Mesodermal cell (in vitro differentiated cells): ENCODE measurements at regions not wholly inside any gene's neighbourhood (a gene's known extent, or its start where the extent isn't known, plus 50 kb on each side); places are given as distances from the start of the nearest gene placed in this dataset.

Experiments
- H3K27ac ChIP-seq: 2 replicates; pipeline ENCODE4 v1.7.0; 2013; ENCODE audit warnings: mild to moderate bottlenecking, low read depth, low read length, moderate library complexity; ENCODE audit not compliant: severe bottlenecking
- H3K36me3 ChIP-seq: 2 replicates; pipeline ENCODE4 v1.7.1; 2013; ENCODE audit warnings: mild to moderate bottlenecking, low read length, moderate library complexity; ENCODE audit not compliant: control insufficient read depth, insufficient read depth
- H3K4me1 ChIP-seq: one replicate; pipeline ENCODE4 v1.7.1; 2013; ENCODE audit warnings: mild to moderate bottlenecking, low read length; ENCODE audit not compliant: insufficient read depth, control insufficient read depth, poor library complexity, severe bottlenecking
- H3K4me3 ChIP-seq: 2 replicates; pipeline ENCODE4 v1.7.0; 2013; ENCODE audit warnings: low read length, control low read depth, mild to moderate bottlenecking; ENCODE audit not compliant: insufficient read depth, poor library complexity, severe bottlenecking; ENCODE audit errors: extremely low read depth
- H3K9me3 ChIP-seq: 2 replicates; pipeline ENCODE4 v1.7.1; 2013; ENCODE audit warnings: mild to moderate bottlenecking, low read length, moderate library complexity; ENCODE audit not compliant: control insufficient read depth
- WGBS, 2 experiments: methylation state at CpG; one replicate each; pipeline ENCODE4 v1.1.5; 2013; ENCODE audit warnings: missing lambda C conversion rate in 2 of 2; ENCODE audit not compliant: insufficient coverage in 2 of 2; 5-methylcytosine and 5-hydroxymethylcytosine counted together

GRCh38 chr7:46660402-46660980 is 739.4 kb upstream of the IGFBP3 start:
- Histone ChIP-seq H3K36me3 (no peaks in the 10 kb centered on the region), H3K4me1 (no peaks in the 10 kb centered on the region), H3K9me3 (no peaks in the 10 kb centered on the region), H3K27ac (no peak overlapping the region), H3K4me3 (no peak overlapping the region)
- 80% methylated on average over 1 of the region's 2 CpGs; no CpG with 5 or more reads in 1 of the 2 experiments for WGBS, 2 experiments

- H3K4me1 ChIP-seq, result no peaks in the 10 kb centered on the region
- no peaks in the 10 kb centered on the region for H3K9me3 ChIP-seq
- no peaks in the 10 kb centered on the region for H3K36me3 ChIP-seq
- H3K4me3 ChIP-seq, result no peak overlapping the region
- 86 to 100% methylated on average over 1 of the region's 1 CpG for WGBS, 2 experiments
- H3K27ac ChIP-seq, result no peak overlapping the region
These were observed 737.2 kb upstream of the IGFBP3 start for GRCh38 chr7:46658281-46658680.

- H3K36me3 ChIP-seq, result no peaks in the 10 kb centered on the region
- WGBS, 2 experiments, result no CpG with 5 or more reads among the region's 1 CpG
- no peak overlapping the region for H3K27ac ChIP-seq
- no peak overlapping the region for H3K4me3 ChIP-seq
- no peaks in the 10 kb centered on the region for H3K9me3 ChIP-seq
- H3K4me1 ChIP-seq, result no peaks in the 10 kb centered on the region
These were observed 733.7 kb upstream of the IGFBP3 start for GRCh38 chr7:46654546-46655443.

- Histone ChIP-seq H3K4me1 (no peaks in the 10 kb centered on the region), H3K4me3 (no peak overlapping the region), H3K27ac (no peak overlapping the region), H3K9me3 (no peaks in the 10 kb centered on the region), H3K36me3 (no peaks in the 10 kb centered on the region)
- 88 to 100% methylated on average over 1 of the region's 2 CpGs for WGBS, 2 experiments
These were observed 732.8 kb upstream of the IGFBP3 start for GRCh38 chr7:46653848-46654247.

- Histone ChIP-seq H3K9me3 (no peaks in the 10 kb centered on the region), H3K36me3 (no peaks in the 10 kb centered on the region), H3K27ac (no peak overlapping the region), H3K4me3 (no peak overlapping the region), H3K4me1 (no peaks in the 10 kb centered on the region)
- WGBS, 2 experiments, result 90 to 100% methylated on average over 1 to 3 of the region's 4 CpGs
These were observed 731.2 kb upstream of the IGFBP3 start for GRCh38 chr7:46652317-46652716.

- Histone ChIP-seq H3K27ac (no peak overlapping the region), H3K4me1 (no peaks in the 10 kb centered on the region), H3K36me3 (no peaks in the 10 kb centered on the region), H3K4me3 (no peak overlapping the region), H3K9me3 (peaks cover 4% of the 10 kb centered on the region)
- 93 to 94% methylated on average over 5 to 8 of the region's 8 CpGs for WGBS, 2 experiments
These were observed 730.6 kb upstream of the IGFBP3 start for GRCh38 chr7:46651561-46652088.

- peaks cover 4% of the 10 kb centered on the region for H3K9me3 ChIP-seq
- WGBS, 2 experiments, result 100% methylated on average over 2 of the region's 2 CpGs
- H3K4me1 ChIP-seq, result no peaks in the 10 kb centered on the region
- H3K36me3 ChIP-seq, result no peaks in the 10 kb centered on the region
- H3K4me3 ChIP-seq, result no peak overlapping the region
- H3K27ac ChIP-seq, result no peak overlapping the region
These were observed 730.0 kb upstream of the IGFBP3 start for GRCh38 chr7:46651070-46651469.

GRCh38 chr7:46649876-46650275 is 728.8 kb upstream of the IGFBP3 start:
- no peaks in the 10 kb centered on the region for H3K36me3 ChIP-seq
- 90% methylated on average over 2 of the region's 2 CpGs; no CpG with 5 or more reads in 1 of the 2 experiments for WGBS, 2 experiments
- H3K9me3 ChIP-seq, result peaks cover 4% of the 10 kb centered on the region
- no peak overlapping the region for H3K4me3 ChIP-seq
- H3K27ac ChIP-seq, result no peak overlapping the region
- H3K4me1 ChIP-seq, result no peaks in the 10 kb centered on the region

- no peak overlapping the region for H3K27ac ChIP-seq
- no peaks in the 10 kb centered on the region for H3K36me3 ChIP-seq
- H3K4me3 ChIP-seq, result no peak overlapping the region
- WGBS, 2 experiments, result 85 to 89% methylated on average over 7 to 12 of the region's 12 CpGs
- no peaks in the 10 kb centered on the region for H3K9me3 ChIP-seq
- peaks cover 3% of the 10 kb centered on the region for H3K4me1 ChIP-seq
These were observed 717.0 kb upstream of the IGFBP3 start for GRCh38 chr7:46637793-46638735.

GRCh38 chr7:46636022-46636421 is 715.0 kb upstream of the IGFBP3 start:
- 92 to 93% methylated on average over 2 to 3 of the region's 3 CpGs for WGBS, 2 experiments

More at GRCh38 chr7:46636022-46636421, 715.0 kb upstream of the IGFBP3 start:
- peaks cover 3% of the 10 kb centered on the region for H3K4me1 ChIP-seq
- H3K9me3 ChIP-seq, result no peaks in the 10 kb centered on the region
- no peak overlapping the region for H3K27ac ChIP-seq
- H3K4me3 ChIP-seq, result no peak overlapping the region
- no peaks in the 10 kb centered on the region for H3K36me3 ChIP-seq
